ENCODE measurements at regions not wholly inside any gene's neighbourhood (a gene's known extent, or its start where the extent isn't known, plus 50 kb on each side); places are given as distances from the start of the nearest gene placed in this dataset.

DNA sequence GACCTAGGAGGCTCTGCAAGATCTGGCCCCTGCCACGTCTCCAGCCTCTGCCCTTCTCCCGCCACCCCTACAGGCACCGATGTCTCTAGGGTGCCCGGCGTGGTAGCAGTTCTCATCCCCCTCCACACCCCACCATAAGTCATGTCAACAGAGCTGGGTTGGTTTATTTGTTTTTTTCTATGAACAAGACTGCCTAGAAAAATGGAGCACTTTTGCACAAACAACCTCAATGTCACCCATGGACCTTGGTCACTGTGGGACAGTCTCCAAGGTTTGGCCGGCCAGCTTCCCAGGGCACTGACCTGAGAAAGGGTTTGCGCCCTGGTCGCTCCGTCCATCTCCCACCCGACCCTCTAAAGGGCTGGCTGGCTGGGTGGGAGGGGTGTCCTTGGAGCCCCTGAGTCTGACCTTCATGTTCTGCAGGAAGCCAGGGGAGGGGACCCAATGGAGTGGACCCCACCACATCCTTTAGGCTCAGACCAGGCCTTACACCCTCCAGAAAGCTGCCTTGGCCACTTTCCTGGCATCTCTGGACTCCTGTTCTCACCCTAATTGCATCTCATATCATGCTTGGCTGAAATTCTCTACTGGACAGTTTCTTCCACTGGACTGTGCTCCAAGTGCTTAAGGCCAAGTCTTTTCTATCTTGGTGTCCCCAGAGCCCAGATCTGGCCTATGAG is 104.8 kb upstream of the PTPN1 start:
- no peaks in the 10 kb centered on the region for H3K9me3 Mint-ChIP-seq (ENCODE audit: low read depth)
- H3K27ac Mint-ChIP-seq, result no peak overlapping the region
- H3K36me3 Mint-ChIP-seq (ENCODE audit: insufficient read depth), result no peaks in the 10 kb centered on the region
- H3K27me3 Mint-ChIP-seq, result peaks cover 23% of the 10 kb centered on the region
- no peak overlapping the region for H3K4me3 Mint-ChIP-seq (ENCODE audit: low read depth)
- no peak for DNase-seq (ENCODE audit: low spot score, unreplicated experiment)
- peaks cover 5% of the 10 kb centered on the region for H3K4me1 Mint-ChIP-seq (ENCODE audit: low read depth)
- TF ChIP-seq, protein P1, sequence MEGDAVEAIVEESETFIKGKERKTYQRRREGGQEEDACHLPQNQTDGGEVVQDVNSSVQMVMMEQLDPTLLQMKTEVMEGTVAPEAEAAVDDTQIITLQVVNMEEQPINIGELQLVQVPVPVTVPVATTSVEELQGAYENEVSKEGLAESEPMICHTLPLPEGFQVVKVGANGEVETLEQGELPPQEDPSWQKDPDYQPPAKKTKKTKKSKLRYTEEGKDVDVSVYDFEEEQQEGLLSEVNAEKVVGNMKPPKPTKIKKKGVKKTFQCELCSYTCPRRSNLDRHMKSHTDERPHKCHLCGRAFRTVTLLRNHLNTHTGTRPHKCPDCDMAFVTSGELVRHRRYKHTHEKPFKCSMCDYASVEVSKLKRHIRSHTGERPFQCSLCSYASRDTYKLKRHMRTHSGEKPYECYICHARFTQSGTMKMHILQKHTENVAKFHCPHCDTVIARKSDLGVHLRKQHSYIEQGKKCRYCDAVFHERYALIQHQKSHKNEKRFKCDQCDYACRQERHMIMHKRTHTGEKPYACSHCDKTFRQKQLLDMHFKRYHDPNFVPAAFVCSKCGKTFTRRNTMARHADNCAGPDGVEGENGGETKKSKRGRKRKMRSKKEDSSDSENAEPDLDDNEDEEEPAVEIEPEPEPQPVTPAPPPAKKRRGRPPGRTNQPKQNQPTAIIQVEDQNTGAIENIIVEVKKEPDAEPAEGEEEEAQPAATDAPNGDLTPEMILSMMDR (IDR thresholded peaks at IDR 0.05; ENCODE audit: unreplicated experiment), result no peak

DNA sequence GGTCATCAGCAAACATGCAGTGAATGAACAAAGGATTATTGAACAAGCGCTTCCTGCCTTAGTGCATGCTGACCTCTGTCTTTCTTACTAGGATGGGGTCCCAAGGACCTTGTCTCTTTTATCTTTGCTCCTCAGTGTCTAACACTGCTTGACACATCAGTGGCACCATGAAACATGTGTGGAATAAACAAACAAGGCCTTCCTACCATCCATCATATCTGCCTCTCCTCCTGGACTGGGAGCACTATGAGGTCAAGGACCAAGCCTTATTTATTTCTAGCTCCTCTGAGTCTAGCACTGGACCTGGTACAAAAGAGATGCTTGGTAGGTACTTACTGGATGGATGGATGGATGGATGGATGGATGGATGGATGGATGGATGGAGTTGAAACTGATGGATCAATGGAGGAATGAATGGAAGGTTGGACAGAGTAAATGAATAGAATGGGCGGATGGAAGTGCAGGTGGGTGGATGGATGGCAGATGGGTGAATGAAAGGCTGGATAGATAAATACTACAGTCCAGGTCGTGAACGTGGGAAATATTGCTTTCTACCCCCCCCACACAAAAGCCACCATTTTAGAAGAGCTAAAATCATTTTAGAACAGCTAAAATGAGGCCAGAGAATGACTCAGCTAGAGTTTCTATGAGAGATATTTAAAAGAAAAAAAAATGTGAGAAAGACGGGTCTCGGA is 104.1 kb upstream of the PTPN1 start:
- peaks cover 23% of the 10 kb centered on the region for H3K27me3 Mint-ChIP-seq
- H3K36me3 Mint-ChIP-seq (ENCODE audit: insufficient read depth), result no peaks in the 10 kb centered on the region
- no peak for DNase-seq (ENCODE audit: low spot score, unreplicated experiment)
- no peak overlapping the region for H3K4me3 Mint-ChIP-seq (ENCODE audit: low read depth)
- TF ChIP-seq, protein P1 (IDR thresholded peaks at IDR 0.05; ENCODE audit: unreplicated experiment), result no peak
- H3K4me1 Mint-ChIP-seq (ENCODE audit: low read depth), result no peaks in the 10 kb centered on the region
- no peaks in the 10 kb centered on the region for H3K9me3 Mint-ChIP-seq (ENCODE audit: low read depth)
- H3K27ac Mint-ChIP-seq, result no peak overlapping the region

DNA sequence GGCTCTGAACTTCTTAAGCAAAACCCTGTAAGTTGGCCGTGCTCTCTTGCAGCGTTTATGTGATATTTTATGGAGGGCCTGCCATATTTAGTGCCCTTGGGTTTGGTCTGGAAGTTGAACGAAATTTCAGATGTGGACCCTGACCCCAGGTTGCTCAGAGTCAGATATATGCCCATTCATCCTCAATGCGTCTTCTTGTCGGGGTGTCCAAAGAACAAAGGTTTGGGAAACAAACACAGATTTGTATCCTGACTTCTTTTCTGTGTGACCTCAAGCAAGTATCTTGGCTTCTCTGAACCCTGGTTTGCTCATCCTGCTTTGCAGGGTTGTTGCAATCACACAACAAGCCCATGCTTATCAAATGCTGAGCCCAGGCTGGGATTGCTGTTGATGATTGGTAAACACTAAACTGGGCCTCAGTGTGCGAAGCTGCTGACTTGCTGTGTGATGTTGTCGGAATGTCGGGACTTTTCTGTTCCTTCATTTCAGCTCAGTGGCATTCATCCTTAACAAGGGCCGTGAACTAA is 103.5 kb upstream of the PTPN1 start:
- TF ChIP-seq, protein P1 (IDR thresholded peaks at IDR 0.05; ENCODE audit: unreplicated experiment), result no peak
- Mint-ChIP-seq H3K9me3 (ENCODE audit: low read depth) (no peaks in the 10 kb centered on the region), H3K27ac (no peak overlapping the region), H3K4me1 (ENCODE audit: low read depth) (peaks cover 1% of the 10 kb centered on the region), H3K36me3 (ENCODE audit: insufficient read depth) (no peaks in the 10 kb centered on the region), H3K27me3 (peaks cover 26% of the 10 kb centered on the region), H3K4me3 (ENCODE audit: low read depth) (no peak overlapping the region)
- no peak for DNase-seq (ENCODE audit: low spot score, unreplicated experiment)

DNA sequence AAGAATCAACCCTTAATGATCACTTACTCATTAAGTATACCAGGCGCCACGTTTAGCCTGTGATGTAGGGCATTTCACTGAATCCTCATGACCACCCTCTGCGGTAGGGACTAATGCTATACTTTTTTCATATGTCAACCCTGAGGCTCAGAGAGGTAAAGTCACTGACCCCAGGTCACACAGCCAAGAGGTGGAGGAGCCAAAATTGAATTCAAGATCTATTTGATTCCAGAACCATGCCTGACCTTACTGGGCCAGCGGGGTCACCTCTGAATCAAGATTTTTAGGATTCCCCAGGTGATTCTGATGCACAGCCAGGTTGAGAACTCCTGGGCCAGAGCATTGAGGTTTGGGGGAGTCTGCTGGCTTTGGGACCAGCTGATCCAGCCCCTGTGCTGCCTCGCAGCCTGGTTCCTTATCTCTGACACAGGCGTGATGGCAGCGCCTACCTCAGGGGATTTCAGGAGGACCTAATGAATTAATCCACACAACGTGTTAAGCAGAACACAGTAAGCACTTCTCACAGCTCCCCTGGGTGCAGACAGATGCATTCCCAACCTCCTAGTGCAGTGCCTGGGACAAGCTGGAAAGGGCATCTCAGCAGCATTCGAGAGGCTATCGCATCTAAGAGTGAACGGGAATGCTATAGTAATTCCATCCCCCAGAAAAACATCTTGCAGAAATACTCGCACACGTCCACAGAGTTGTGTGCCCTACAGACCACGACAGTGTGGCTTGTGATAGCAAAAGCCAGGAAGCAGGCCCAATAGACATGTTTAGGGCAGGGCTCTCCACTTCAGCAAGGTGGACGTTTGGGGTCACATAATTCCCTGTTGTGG is 101.4 kb upstream of the PTPN1 start:
- no peak for DNase-seq (ENCODE audit: low spot score, unreplicated experiment)
- H3K27me3 Mint-ChIP-seq, result peaks cover 31% of the 10 kb centered on the region
- no peaks in the 10 kb centered on the region for H3K9me3 Mint-ChIP-seq (ENCODE audit: low read depth)
- no peak overlapping the region for H3K4me3 Mint-ChIP-seq (ENCODE audit: low read depth)
- H3K36me3 Mint-ChIP-seq (ENCODE audit: insufficient read depth), result no peaks in the 10 kb centered on the region
- H3K4me1 Mint-ChIP-seq (ENCODE audit: low read depth), result peaks cover 5% of the 10 kb centered on the region
- TF ChIP-seq, protein P1 (IDR thresholded peaks at IDR 0.05; ENCODE audit: unreplicated experiment), result no peak
- H3K27ac Mint-ChIP-seq, result no peak overlapping the region

DNA sequence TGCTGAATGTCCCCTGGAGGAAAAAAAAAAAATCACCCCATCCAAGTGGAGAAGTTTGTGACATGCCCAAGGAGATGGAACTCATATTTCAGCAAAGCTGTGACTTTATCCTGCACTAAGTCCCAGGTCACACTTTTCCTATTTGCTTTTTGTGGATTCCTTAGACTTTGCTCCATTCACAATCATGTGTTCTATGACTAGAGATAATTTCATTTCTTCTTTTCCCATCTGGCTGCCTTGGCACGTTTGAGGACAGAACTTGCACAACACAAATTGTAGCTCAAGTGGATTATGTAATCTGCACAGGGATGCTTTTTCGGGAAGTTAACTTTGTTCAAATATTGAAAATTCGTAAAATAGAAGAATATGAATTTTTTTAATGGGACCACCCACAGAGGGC is 100.7 kb upstream of the PTPN1 start:
- TF ChIP-seq, protein P1 (IDR thresholded peaks at IDR 0.05; ENCODE audit: unreplicated experiment), result no peak
- H3K27me3 Mint-ChIP-seq, result peaks cover 24% of the 10 kb centered on the region
- peaks cover 5% of the 10 kb centered on the region for H3K4me1 Mint-ChIP-seq (ENCODE audit: low read depth)
- no peaks in the 10 kb centered on the region for H3K36me3 Mint-ChIP-seq (ENCODE audit: insufficient read depth)
- no peak overlapping the region for H3K27ac Mint-ChIP-seq
- no peak for DNase-seq (ENCODE audit: low spot score, unreplicated experiment)
- H3K9me3 Mint-ChIP-seq (ENCODE audit: low read depth), result no peaks in the 10 kb centered on the region
- no peak overlapping the region for H3K4me3 Mint-ChIP-seq (ENCODE audit: low read depth)

Measured in progenitor cell of endocrine pancreas (in vitro differentiated cells).